NCI-H2029 (cell line): ENCODE measurements at regions not wholly inside any gene's neighbourhood (a gene's known extent, or its start where the extent isn't known, plus 50 kb on each side); places are given as distances from the start of the nearest gene placed in this dataset.

Source experiments
- DNase-seq: peaks from one replicate; lab custom pipeline; 2025; lab: John Stamatoyannopoulos, UW

DNA sequence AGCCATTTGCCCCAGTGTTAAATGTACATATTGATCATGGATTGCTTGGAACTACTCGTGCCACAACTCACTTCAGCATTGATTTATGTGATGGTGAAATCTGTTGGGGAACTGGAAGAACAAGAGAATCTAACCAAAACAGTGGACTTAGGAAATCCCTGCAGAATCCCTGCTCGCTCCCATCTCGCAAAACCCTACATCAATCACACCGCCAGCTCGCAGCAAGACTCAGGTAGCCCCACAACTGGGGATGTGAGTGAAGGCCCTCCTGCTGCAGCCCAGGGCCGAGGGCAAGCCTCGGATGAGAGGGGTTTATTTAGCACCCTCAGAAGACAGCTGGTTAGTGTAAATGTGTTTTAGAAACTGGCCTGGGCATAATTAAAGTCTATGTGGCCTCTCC, 171.6 kb downstream of the ANAPC1 start:
- DNase-seq, result no peak

DNA sequence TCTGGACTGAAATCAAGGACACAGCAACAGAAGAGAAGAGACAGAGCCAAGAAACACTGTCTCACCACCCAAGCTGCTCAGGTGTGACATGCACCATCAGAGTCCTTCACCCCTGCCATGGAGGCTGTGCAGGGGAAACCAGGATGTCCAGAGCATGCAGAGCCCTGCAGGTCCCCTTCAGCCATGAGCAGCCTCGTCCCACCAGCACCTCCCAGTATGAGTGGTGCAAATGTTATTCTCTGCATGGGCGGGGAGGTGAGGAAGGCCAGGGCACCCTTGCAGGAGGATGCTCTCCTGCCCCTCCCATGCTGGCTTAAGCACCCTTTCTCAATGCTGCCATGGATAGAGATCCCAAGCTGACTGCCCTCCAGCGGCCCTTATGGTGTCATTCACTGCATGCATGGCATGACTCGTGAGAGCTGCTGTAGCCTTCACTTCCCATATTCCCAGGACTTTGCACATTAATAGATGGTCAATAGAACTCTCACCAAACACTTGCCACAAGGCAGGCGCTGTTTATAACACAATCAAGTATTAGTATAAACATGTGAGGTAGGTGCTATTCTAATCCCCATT, 171.0 kb downstream of the ANAPC1 start:
- DNase-seq, result no peak

DNA sequence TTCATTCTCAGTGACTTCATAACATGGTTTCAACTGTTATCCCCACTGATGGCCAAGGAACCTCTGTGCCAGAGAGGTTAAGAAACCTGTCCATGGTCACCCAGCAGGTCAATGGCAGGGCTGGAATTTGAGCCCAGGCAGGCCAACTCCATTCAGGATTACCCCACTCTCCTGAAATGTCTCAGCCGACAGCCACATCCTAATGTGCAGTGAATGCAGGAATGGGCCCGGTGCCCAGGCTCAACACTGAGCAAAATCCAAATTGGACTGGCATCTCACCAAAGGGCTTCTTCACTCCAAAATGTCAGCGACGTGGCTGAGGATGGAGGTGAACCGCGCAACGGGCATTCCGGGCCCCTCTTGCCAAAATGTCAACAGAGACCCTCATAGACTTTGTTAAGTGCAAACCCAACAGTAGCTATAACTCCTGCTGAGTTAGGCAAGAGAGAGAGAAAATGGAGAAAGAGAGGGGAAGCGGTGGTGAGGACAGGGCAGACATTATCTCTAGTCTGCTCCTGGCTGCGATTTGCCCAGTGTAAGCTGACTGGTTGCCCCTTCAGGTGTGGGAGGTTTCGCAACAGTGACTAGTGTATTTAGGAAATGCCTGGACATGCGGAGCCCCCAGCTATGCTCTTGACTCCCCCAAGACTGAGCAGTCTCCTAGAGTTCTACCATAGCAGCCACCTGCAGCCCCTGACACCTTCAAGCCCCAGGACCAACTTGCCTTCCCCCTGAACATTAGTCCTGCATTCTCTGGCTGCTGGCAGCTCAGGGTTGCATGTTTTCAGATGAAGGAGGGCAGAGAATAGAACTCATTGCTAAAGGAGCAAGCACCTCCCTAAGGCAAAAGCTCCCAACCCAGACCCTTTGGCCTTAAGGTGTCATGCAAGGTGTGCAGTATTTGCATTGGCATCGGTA, 167.7 kb downstream of the ANAPC1 start:
- DNase-seq, result no peak

DNA sequence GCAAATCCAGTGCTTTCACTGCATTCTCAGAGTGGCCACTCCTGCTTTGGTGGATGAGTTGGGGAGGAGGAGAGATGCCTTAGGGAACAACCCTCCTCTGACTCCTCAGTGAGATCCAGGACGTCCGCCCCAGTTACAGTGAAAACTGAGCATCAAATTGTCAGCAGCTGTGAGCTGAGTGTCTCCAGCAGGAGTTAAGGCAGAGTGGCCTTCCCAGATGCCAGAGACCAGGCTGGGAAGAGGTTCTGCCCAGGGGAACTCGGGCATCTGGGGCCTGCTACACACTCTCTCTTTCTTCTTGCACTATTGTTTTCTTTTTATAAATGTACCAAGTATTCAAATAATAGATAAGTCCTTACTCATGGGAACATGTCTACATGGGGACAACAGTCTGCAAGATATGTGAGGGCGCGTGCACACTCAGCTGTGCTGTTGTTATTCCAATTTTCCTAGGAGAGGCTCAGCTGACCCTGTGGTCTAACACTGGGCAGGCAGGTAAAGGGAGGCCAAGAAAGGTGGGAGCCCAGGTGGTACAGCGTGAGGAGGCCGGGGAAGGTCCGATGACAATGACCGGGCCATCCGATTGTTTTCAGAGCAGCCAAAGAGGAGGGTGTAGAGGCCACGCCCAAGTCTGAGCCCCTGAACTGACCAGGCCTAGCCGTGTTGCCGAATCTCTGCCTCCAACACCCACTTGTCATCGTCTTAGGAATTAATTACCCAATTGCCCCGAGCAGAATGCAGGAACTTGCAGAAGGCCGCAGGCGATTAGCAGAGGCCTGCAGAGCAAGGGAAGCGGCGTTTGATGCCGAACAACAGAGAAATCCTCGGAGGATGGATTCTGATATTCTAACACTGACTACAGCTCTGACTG, 166.9 kb downstream of the ANAPC1 start:
- DNase-seq, result no peak
